DMS53 (cell line): ENCODE measurements at regions not wholly inside any gene's neighbourhood (a gene's known extent, or its start where the extent isn't known, plus 50 kb on each side); places are given as distances from the start of the nearest gene placed in this dataset.
A peak's percentile ranks its signal among the peaks of the same experiment; 100 is the strongest.
"Not testable (repeated sequence)": the region's sequence is repeated elsewhere in the genome, so short reads cannot be mapped to it uniquely, and the experiment has no call there.

Experiments
- DNase-seq: peaks from one replicate; lab custom pipeline; 2025; lab: John Stamatoyannopoulos, UW

- DNase-seq = no peak
Observed at GRCh38 chr10:63675171-63675570, 154.0 kb downstream of the REEP3 start.

DNA sequence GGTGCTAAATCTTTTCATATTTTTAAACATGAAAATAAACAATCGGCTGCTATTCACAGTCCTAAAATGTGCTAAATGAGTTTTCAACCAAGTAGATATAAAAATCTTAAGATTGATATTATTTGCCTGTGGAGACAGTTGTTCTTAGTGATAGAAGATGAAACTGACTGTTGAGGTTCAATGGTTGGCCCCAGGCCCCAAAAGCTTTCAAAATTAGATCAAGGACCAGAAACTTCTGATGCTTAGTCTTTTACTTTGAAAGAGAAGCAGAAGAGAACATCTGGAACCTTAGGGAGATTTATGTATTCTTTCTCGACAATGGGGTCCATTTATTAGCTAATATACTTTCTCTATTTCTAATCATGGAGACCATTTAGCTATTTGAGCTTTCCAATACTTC, 155.8 kb downstream of the REEP3 start:
- DNase-seq = no peak

DNA sequence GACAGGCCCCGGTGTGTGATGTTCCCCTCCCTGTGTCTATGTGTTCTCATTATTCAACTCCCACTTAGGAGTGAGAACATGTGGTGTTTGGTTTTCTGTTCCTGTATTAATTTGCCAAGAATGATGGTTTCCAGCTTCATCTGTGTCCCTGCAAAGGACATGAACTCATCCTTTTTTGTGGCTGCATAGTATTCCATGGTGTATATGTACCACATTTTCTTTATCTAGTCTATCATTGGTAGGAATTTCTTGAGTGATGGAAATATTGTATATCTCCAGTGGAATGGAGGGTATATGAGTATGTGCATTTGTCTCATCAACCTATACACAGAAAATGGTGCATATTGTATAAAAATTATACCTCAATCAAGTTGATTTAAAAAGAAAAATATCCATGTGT, 159.3 kb downstream of the REEP3 start:
- DNase-seq = not testable (repeated sequence)

DNA sequence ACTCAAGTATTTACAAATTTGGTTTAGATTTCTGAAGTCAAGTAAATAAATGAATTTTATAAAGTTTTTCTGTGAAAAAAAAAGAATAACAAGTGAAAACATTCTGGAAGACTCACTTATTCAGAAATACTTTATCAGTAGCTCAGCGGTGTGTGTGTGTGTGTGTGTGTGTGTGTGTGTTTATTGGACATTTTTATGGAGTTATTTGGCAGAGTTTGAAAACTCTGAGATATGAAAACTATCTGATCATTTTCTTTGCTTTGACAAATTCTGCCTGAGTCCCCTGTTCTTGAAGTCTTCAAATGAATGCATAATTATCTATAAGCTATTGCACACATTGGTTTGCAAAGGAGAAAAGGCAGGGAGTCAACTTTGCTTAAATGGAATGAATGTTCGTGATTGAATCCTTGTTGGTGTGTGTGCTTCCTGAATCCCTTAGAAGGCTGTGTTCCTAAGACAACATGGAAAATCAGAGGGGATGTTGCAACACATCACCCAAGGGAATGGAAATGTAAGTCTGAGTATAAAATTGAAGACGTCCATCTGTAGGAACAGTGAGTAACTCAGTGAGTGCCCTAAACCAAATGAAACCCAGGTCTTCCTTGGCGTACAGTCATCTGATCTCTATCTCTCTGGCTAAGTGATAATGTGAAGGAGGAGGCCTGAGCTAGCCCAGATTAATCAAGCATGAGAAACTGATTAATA, 160.9 kb downstream of the REEP3 start:
- no peak for DNase-seq

- DNase-seq = not testable (repeated sequence)
Observed at GRCh38 chr10:63682698-63683052, 161.5 kb downstream of the REEP3 start.

DNA sequence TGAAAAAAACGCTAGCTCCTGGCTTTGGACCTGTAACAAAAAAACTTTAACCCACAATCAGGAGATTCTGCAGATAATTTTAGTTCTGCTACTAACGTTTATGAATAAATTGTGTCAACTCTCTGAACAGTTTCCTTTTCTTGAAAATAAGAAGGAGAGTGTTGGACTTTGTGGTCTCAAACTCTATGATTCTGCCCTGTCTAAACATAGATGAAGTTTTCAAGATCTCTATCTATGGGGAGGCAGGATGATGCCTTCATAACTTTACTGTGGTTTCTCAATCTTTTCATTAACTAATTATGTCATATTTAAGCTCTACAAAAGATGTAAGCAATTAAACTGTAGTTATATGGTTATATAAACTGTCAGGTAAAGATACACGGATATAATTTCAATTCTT, 162.0 kb downstream of the REEP3 start:
- no peak for DNase-seq

- DNase-seq = no peak
Observed at GRCh38 chr10:63683686-63684085, 162.5 kb downstream of the REEP3 start.

DNA sequence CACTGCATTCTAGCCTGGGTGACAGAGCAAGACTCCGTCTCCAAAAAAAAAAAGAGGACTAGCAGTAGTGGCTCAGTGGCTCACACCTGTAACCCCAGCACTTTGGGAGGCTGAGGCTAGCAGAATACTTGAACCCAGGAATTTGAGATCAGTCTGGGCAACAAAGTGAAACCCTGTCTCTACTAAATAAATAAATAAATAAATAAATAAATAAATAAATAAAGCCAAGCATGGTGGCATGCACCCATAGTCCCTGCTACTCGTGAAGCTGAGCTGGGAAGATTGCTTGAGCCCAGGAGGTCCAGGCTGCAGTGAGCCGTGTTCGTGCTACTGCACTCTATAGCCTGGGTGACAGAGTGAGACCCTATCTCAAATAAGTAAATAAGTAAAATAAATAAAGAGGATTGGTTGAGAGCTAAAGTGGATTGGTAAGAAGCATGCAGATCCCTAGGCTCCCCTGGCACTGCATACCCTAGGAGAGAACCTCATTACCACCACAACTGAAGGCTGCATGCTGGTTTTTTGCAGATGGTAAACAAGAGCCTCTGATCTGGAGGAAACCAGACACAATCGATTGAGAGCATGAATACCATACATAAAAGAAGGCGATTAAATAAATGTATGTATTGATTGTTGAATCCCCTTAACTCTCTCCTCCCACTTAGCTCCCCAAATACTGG, 163.2 kb downstream of the REEP3 start:
- no peak for DNase-seq

DNA sequence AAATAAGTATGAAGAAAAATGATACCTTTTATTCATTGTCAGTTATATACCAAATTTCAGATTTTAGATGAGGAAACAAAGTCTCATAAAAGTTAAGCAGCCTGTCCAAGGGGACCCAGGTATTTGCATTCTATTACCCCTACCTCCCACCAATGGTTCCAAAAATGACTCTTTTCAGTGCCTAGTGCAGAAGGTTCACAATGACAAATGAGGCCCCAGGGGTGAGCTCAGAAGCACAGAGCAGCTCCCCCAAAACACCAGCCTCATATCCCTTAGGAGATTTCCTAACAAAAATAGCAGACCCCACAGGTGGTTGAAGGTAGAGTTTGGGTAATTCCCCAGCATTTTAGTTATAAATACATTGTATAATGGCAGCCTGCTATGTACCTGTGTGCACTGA, 168.6 kb downstream of the REEP3 start:
- DNase-seq = no peak

- no peak for DNase-seq
Observed at GRCh38 chr10:63692220-63692896, 171.2 kb downstream of the REEP3 start.

DNA sequence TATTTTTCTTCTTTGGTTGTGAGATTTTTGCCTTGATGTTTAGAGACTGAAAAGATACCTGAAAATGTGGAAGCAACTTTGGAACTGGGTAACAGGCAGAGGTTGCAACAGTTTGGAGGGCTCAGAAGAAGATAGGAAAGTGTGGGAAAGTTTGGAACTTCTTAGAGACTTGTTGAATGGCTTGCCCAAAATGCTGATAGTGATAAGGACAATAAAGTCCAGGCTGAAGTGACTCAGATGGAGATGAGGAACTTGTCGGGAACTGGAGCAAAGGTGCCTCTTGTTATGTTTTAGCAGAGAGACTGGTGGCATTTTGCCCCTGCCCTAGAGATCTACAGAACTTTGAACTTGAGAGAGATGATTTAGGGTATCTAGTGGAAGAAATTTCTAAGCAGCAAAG, 171.8 kb downstream of the REEP3 start:
- not testable (repeated sequence) for DNase-seq

- no peak for DNase-seq
Observed at GRCh38 chr10:63696205-63696604, 175.0 kb downstream of the REEP3 start.

DNA sequence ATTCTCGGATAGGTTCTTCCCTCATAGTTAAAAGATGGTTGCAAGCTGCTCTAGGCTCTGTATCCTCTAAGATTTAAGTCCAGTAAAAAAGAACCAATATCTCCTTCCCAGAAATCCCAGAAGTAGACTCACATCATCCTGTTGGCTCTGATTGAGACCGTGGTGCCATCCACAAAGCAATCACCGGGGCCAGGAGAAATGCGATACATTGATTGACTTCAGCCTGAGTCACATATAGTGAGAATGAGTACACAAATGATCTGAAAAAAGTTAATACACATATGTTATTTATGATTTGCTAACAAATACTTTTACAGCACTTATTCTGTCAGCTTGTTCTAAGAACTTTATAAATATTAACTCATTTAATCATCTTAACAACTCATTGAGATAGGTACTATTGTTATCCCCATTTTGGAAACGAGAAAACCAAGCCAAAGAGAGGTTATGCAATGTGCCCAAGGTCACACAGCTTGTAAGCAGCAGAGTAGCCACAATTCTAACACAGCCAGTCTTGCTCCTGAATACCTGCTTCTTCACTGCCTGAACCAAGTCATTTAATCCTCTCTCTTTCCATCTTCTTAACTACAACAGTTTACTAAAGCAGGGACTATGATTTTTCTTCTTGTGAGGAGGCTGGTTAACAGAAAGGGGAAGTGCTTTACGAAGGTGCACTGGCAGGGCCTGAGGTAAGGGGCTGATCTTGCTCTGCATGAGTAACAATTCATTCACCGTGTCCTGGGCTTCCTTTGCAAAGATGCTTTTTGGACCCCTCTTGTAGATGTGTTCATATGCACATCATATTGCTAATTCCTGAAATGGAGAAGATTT, 177.0 kb downstream of the REEP3 start:
- no peak for DNase-seq

DNA sequence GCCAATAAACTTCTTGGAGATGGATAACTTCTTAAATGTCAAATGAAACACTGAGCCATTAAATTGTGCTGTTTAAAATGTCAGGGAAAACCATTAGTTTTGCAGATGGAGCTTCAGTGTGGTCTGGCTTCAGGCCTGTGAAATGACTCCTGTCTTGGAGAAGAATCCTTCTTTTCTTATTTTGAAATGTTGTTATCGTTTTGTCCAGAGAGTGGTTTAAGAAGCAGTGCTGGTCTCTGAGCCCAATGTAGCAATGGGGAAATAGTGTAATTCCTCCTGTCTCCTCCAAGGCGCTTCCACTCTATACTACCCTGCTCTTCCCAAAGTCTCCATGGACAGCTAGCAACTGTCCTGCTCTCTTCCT, 177.6 kb downstream of the REEP3 start:
- no peak for DNase-seq

DNA sequence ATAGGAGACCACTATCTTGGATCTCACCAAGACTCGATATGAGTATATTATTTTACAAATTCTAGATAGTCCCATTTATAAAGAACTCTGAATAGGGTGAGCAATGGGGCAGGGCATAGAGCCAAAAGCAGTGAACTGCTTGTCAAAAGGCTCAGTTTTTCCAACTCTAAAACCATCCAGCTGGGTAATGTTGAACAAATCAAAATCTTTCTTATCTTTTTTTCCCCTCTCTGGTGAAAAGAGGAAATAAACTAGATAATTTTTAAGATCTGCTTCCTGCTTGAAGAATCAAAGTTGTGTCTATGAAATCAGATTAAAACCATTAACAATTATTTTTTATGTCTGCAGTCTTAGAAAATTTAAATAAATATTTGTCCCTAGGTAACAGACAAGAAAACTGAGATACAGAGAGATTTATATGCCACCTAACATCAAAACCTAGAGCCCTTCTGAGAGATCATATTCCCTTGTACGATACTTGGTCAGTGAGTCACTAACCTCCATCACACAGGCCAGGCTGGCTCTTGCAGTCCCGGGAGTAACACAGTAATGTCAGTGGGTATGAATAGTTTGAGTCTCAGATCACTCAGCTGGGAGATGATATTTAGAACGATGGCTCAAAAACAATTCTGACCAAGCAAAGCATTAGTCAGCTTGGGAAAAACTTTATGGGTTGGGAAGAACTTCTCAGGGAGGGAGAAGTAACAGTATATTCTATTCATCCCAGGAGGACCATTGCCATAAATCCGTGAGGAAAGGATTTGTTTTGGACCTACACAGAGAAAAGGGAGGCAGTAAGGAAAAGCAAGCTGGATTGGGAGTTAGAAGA, 178.8 kb downstream of the REEP3 start:
- peak; percentile 74 for DNase-seq

DNA sequence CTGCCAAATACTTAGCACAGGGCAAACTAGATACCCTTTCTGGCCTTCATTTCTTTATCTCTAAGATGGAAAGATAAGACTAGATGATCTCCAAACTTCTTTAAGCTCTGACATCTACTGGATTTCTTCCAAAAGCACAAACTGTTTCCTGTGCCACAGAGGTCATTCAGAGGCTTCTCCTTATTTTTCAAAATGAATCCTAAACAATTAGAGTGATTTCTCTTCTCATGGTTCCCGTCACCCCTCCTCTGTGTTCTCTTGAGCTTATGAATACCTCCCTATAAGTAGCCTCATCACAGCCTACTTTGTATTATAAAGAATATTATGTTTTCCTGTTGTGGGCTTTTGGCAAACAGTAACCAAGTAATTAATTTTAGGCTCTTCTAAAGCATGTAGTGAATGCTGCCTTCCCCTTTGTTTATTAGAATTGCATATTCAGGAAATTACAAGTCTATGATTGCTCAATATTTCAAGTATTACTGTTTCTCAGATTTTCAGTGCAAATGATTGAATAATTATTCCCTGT, 179.5 kb downstream of the REEP3 start:
- DNase-seq = no peak

- DNase-seq = peak; percentile 68
Observed at GRCh38 chr10:63702092-63702491, 180.9 kb downstream of the REEP3 start.

DNA sequence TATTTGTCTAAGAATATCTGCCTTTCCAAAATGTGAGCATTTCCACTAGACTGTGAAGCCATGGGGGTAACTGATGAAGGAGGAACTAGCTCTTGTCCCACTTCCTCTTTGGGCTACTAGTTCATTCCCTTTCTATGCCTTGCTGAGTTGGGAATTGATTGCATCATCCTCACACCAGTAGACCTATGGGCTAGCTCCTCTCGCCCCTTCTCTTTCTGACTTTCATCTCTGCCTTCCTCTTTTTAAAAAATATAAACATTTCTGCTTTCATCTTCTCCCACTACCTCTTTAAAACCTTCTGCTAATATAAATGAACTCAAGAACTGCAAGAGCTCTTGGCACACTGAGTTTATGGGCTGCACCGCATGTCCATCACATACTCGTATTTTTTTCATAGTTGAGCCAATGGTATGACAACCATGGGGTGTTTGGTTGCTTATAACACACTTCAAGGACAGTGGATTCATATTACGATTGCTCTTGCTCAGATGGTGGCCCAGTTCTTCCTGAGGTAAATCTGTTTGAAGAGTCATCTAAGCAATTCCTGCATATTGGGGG, 182.0 kb downstream of the REEP3 start:
- peak; percentile 83 for DNase-seq

GRCh38 chr10:63703740-63704345, 182.6 kb downstream of the REEP3 start:
- DNase-seq = peak; percentile 87

DNA sequence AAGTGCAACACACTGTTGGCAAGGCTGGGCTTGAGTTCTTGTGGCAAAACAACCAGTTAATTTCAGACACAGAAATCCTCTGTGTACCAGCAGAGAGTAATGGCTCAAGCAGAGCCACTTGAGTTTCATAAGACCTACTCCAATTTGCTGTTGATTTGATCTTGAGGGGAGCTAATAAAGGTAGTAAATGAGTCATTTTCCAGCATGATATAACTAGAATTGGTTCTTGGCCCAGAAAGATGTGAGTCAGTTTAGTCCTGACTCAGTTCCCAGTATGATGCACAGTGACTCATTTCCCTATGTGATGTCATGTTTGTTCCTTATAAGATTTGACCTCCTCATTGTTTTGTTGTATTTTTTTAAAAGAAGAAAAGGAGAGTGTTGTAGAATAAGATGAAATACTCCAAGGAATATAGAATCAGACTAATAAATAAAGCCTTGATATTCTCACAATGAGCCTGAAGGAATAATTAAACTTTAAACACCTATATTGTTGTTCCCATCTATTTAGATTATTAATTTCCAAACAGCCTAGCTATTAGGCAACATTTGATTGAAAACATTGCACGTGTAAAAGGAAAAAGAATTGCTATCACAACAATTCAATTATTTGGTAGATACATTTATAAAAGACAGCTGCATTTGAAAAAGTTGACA, 186.2 kb downstream of the REEP3 start:
- peak; percentile 88 for DNase-seq
